ENCODE measurements at regions not wholly inside any gene's neighbourhood (a gene's known extent, or its start where the extent isn't known, plus 50 kb on each side); places are given as distances from the start of the nearest gene placed in this dataset.
"Not testable (repeated sequence)": the region's sequence is repeated elsewhere in the genome, so short reads cannot be mapped to it uniquely, and the experiment has no call there.

DNA sequence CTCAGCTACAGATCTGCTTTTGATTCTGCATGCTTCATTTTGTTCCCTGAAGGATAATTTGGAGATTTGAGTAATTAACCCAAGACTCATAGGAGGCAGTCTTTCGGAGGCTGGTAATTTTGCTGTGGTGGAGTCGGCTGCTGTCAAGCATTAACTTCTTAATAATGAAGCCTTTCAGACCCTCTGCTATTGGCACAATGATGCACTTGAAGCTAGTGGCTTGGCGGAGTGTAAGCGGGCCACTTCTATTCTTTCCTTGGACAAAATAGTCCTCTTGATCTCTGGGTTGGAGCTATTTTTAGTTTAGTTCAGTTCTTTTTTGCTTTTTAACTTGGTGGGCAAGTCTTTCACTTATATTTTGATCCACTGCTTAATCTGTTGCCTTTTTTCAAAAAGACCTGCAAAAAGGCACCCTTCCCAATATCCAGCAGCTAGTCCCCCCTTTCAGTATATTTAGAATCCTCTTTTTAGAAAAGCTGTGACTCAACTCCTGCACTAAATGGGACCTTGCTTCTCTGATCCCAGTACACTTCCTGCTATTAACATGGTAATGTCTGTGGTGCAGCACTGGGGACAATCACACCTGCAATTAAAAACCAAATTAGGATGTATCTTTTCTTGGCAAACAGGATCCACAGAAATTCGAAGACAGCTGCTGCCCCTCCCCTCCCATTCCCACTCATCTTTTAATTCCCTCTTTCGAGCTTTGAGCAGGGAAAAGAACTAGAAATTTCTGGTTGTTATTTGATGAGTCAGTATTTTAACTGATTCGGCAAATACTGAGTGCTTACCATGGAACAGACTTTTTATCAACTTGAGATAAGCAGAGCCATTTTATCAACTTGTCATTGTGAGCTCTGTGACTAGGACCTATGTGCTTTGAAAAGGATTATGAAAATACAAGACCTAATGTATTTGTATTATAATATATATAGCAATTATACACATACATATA, 169.4 kb upstream of the ANKRD55 start:
- Mint-ChIP-seq H3K4me3 (no peak overlapping the region), H3K9me3 (ENCODE audit: low read depth) (no peaks in the 10 kb centered on the region), H3K27ac (no peak overlapping the region), H3K4me1 (no peaks in the 10 kb centered on the region), H3K36me3 (no peaks in the 10 kb centered on the region), H3K27me3 (peaks cover 3% of the 10 kb centered on the region)
- DNase-seq = no peak
- ATAC-seq = no peak
- CTCF ChIA-PET = no interaction called here

DNA sequence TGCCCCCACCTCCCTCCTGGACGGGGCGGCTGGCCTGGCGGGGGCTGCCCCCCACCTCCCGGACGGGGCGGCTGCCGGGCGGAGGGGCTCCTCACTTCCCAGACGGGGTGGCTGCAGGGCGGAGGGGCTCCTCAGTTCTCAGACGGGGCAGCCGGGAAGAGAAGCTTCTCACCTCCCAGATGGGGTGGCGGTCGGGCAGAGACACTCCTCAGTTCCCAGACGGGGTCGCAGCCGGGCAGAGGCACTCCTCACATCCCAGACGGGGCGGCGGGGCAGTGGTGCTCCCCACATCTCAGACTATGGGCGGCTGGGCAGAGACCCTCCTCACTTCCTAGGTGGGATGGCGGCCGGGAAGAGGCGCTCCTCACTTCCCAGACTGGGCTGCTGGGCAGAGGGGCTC, 164.7 kb upstream of the ANKRD55 start:
- H3K4me3 Mint-ChIP-seq, CTCF ChIA-PET, H3K27me3 Mint-ChIP-seq, DNase-seq, ATAC-seq, H3K4me1 Mint-ChIP-seq, H3K36me3 Mint-ChIP-seq, H3K27ac Mint-ChIP-seq: not testable (repeated sequence)
- peaks cover 15% of the 10 kb centered on the region for H3K9me3 Mint-ChIP-seq (ENCODE audit: low read depth)

GRCh38 chr5:56396634-56397033, 163.5 kb upstream of the ANKRD55 start:
- DNase-seq (no peak), ATAC-seq (no peak)
- no peak overlapping the region for H3K27ac Mint-ChIP-seq
- no peak overlapping the region for H3K4me3 Mint-ChIP-seq
- peaks cover 15% of the 10 kb centered on the region for H3K9me3 Mint-ChIP-seq (ENCODE audit: low read depth)
- H3K4me1 Mint-ChIP-seq = no peaks in the 10 kb centered on the region
- H3K27me3 Mint-ChIP-seq = peaks cover 3% of the 10 kb centered on the region
- CTCF ChIA-PET = no interaction called here
- H3K36me3 Mint-ChIP-seq = peaks cover 4% of the 10 kb centered on the region

DNA sequence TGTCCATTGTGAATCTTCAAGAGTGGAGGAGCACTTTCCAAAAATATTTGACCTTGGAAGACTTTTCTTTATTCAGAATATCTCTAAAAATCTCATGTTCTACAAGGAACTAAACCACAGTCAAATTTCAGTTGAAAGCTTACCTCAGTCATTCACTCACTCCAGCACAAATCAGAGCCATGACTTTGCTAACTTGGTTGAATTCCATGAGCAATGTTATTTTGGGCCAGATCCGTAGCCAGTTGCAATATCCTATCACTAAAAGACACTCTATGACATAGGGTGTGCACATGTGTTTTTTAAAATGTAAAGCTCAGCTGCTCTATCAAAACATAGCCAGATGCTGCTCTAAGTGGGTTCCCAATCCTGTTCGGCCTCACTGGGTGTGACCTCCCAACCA, 156.1 kb upstream of the ANKRD55 start:
- H3K9me3 Mint-ChIP-seq (ENCODE audit: low read depth) = no peaks in the 10 kb centered on the region
- ATAC-seq = no peak
- no peaks in the 10 kb centered on the region for H3K36me3 Mint-ChIP-seq
- H3K4me1 Mint-ChIP-seq = no peaks in the 10 kb centered on the region
- CTCF ChIA-PET = no interaction called here
- no peak overlapping the region for H3K27ac Mint-ChIP-seq
- H3K27me3 Mint-ChIP-seq = peaks cover 25% of the 10 kb centered on the region
- DNase-seq = no peak
- no peak overlapping the region for H3K4me3 Mint-ChIP-seq

- peaks cover 25% of the 10 kb centered on the region for H3K27me3 Mint-ChIP-seq
- H3K27ac Mint-ChIP-seq = no peak overlapping the region
- no peaks in the 10 kb centered on the region for H3K36me3 Mint-ChIP-seq
- no peaks in the 10 kb centered on the region for H3K9me3 Mint-ChIP-seq (ENCODE audit: low read depth)
- ATAC-seq (no peak), DNase-seq (no peak)
- CTCF ChIA-PET = no interaction called here
- no peaks in the 10 kb centered on the region for H3K4me1 Mint-ChIP-seq
- no peak overlapping the region for H3K4me3 Mint-ChIP-seq
Observed at GRCh38 chr5:56388229-56388985, 155.3 kb upstream of the ANKRD55 start.

DNA sequence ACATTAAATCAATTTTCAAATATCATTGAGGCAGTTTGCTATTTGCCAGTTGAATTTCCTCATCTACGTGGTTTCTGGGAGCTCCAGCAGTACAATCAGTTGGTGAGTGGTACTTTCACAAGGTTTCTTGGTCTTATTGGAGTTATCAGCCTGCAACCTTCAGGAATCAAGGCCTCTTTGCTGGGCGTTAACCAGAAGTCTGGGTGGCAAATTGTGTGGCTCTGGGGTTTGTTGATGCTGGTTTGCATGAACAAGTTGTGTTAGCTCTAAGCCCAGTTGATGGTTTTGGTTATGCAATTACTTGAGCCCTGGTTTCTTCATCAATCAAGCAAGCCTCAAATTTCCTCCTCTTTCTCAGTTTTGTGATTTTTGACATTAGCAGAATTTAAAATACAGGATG, 152.9 kb upstream of the ANKRD55 start:
- no peak for DNase-seq
- H3K27ac Mint-ChIP-seq = no peak overlapping the region
- CTCF ChIA-PET = no interaction called here
- ATAC-seq = no peak
- H3K4me1 Mint-ChIP-seq = no peaks in the 10 kb centered on the region
- H3K36me3 Mint-ChIP-seq = no peaks in the 10 kb centered on the region
- no peak overlapping the region for H3K4me3 Mint-ChIP-seq
- no peaks in the 10 kb centered on the region for H3K9me3 Mint-ChIP-seq (ENCODE audit: low read depth)
- H3K27me3 Mint-ChIP-seq = peaks cover 28% of the 10 kb centered on the region

- H3K27ac Mint-ChIP-seq = no peak overlapping the region
- no peaks in the 10 kb centered on the region for H3K9me3 Mint-ChIP-seq (ENCODE audit: low read depth)
- no peaks in the 10 kb centered on the region for H3K4me1 Mint-ChIP-seq
- no peak for DNase-seq
- CTCF ChIA-PET = no interaction called here
- no peaks in the 10 kb centered on the region for H3K36me3 Mint-ChIP-seq
- ATAC-seq = no peak
- peaks cover 31% of the 10 kb centered on the region for H3K27me3 Mint-ChIP-seq
- no peak overlapping the region for H3K4me3 Mint-ChIP-seq
Observed at GRCh38 chr5:56384186-56384585, 151.1 kb upstream of the ANKRD55 start.

DNA sequence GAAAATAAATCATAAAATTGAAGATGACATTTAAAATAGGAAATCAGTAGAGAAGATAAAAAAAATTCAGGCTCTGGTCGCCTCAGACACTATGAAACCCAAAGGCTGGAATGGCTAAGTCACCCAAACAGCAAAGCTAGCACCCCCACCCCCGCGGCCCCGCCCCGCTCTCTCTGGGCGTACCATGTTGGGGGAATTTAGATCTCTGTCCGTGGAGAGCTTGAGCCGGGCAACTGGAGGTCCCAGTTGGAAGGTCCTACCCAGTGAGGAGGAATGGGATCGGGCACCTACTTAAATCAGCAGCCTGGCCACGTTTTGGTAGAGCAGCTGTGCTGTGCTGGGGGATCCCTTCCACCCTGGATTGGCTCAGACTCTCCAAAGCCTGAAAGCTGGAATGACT, 150.6 kb upstream of the ANKRD55 start:
- H3K4me3 Mint-ChIP-seq = no peak overlapping the region
- DNase-seq = no peak
- H3K27ac Mint-ChIP-seq = no peak overlapping the region
- no peak for ATAC-seq
- no peaks in the 10 kb centered on the region for H3K4me1 Mint-ChIP-seq
- no peaks in the 10 kb centered on the region for H3K36me3 Mint-ChIP-seq
- no peaks in the 10 kb centered on the region for H3K9me3 Mint-ChIP-seq (ENCODE audit: low read depth)
- H3K27me3 Mint-ChIP-seq = peaks cover 31% of the 10 kb centered on the region
- CTCF ChIA-PET = no interaction called here

DNA sequence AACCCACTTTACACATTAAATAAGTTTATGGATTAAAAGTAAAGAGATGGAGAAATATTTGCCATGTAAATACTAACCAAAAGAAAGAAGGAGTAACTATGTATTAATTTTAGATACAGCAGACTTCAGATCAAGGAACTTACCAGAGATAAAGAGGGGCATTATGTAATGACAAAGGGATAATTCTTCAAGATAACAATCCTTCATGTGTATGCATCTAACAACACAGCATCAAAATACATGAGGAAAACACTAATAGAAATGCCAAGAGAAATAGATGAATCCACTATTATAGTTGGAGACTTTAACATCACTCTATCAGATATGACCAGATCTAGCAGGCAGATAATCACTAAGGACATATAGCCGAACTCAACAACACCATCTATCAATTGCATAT, 149.8 kb upstream of the ANKRD55 start:
- H3K27me3 Mint-ChIP-seq = peaks cover 27% of the 10 kb centered on the region
- ATAC-seq (no peak), DNase-seq (no peak)
- no peak overlapping the region for H3K27ac Mint-ChIP-seq
- H3K4me1 Mint-ChIP-seq = no peaks in the 10 kb centered on the region
- no peaks in the 10 kb centered on the region for H3K9me3 Mint-ChIP-seq (ENCODE audit: low read depth)
- CTCF ChIA-PET = no interaction called here
- no peaks in the 10 kb centered on the region for H3K36me3 Mint-ChIP-seq
- H3K4me3 Mint-ChIP-seq = no peak overlapping the region

GRCh38 chr5:56377573-56377972, 144.4 kb upstream of the ANKRD55 start:
- H3K27ac Mint-ChIP-seq = no peak overlapping the region
- no peak overlapping the region for H3K4me3 Mint-ChIP-seq
- ATAC-seq (no peak), DNase-seq (no peak)
- H3K27me3 Mint-ChIP-seq = peaks cover 13% of the 10 kb centered on the region
- CTCF ChIA-PET = no interaction called here
- no peaks in the 10 kb centered on the region for H3K36me3 Mint-ChIP-seq
- no peaks in the 10 kb centered on the region for H3K4me1 Mint-ChIP-seq
- peaks cover 2% of the 10 kb centered on the region for H3K9me3 Mint-ChIP-seq (ENCODE audit: low read depth)

GRCh38 chr5:56376128-56376527, 143.0 kb upstream of the ANKRD55 start:
- DNase-seq (no peak), ATAC-seq (no peak)
- peaks cover 7% of the 10 kb centered on the region for H3K27me3 Mint-ChIP-seq
- H3K27ac Mint-ChIP-seq = no peak overlapping the region
- H3K4me3 Mint-ChIP-seq = no peak overlapping the region
- CTCF ChIA-PET = no interaction called here
- H3K36me3 Mint-ChIP-seq = no peaks in the 10 kb centered on the region
- no peaks in the 10 kb centered on the region for H3K4me1 Mint-ChIP-seq
- peaks cover 4% of the 10 kb centered on the region for H3K9me3 Mint-ChIP-seq (ENCODE audit: low read depth)

- Mint-ChIP-seq H3K27ac (no peak overlapping the region), H3K36me3 (no peaks in the 10 kb centered on the region), H3K4me3 (no peak overlapping the region), H3K4me1 (no peaks in the 10 kb centered on the region), H3K27me3 (peaks cover 6% of the 10 kb centered on the region), H3K9me3 (ENCODE audit: low read depth) (peaks cover 4% of the 10 kb centered on the region)
- no peak for ATAC-seq
- CTCF ChIA-PET = no interaction called here
- no peak for DNase-seq
Observed at GRCh38 chr5:56375011-56375410, 141.9 kb upstream of the ANKRD55 start.

GRCh38 chr5:56372491-56372890, 139.4 kb upstream of the ANKRD55 start:
- H3K36me3 Mint-ChIP-seq; H3K9me3 Mint-ChIP-seq (ENCODE audit: low read depth); H3K4me1 Mint-ChIP-seq; ATAC-seq; H3K4me3 Mint-ChIP-seq; H3K27ac Mint-ChIP-seq; DNase-seq; CTCF ChIA-PET; H3K27me3 Mint-ChIP-seq: not testable (repeated sequence)

DNA sequence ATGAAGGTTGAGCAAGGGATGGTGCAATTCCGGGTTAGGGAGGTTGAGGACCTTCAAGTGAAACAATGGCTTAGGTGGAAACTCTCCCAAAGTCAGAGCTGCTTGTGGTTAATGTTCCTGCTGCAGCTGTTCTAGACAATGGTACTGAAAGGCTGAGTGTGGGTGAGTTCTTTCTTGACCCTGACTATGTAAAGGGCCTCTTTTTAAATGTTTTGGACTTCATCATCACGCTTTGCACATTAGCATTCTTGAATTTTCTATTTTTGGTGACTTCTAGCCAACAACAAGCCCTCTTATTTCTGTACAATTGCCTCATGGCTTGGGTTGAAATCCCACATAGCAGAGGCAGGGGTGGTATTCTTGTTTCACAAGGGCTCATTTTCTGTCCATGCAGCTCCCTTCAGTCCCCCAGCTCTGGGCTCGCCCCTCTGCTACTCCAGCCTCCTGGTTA, 136.3 kb upstream of the ANKRD55 start:
- no peak overlapping the region for H3K27ac Mint-ChIP-seq
- no peaks in the 10 kb centered on the region for H3K4me1 Mint-ChIP-seq
- peaks cover 4% of the 10 kb centered on the region for H3K9me3 Mint-ChIP-seq (ENCODE audit: low read depth)
- H3K27me3 Mint-ChIP-seq = peaks cover 6% of the 10 kb centered on the region
- H3K4me3 Mint-ChIP-seq = no peak overlapping the region
- no peak for ATAC-seq
- no peaks in the 10 kb centered on the region for H3K36me3 Mint-ChIP-seq
- CTCF ChIA-PET = no interaction called here
- DNase-seq = no peak
